Panc1 (cell line): ENCODE measurements at regions not wholly inside any gene's neighbourhood (a gene's known extent, or its start where the extent isn't known, plus 50 kb on each side); places are given as distances from the start of the nearest gene placed in this dataset.

Experiments
- CTCF ChIP-seq: fragments of 450-650 bp; IDR thresholded peaks from 2 replicates; pipeline ENCODE4 v1.5.1; 2017; ENCODE audit warnings: mild to moderate bottlenecking
- POLR2AphosphoS5 ChIP-seq: IDR thresholded peaks from 2 replicates; pipeline ENCODE4 v1.6.1; 2012; ENCODE audit warnings: mild to moderate bottlenecking, low read depth, low read length, moderate library complexity

- TF ChIP-seq CTCF (no peak), POLR2AphosphoS5 (no peak)
Measured at GRCh38 chr7:113170591-113170990, 52.2 kb upstream of the SMIM30 start.
